ENCODE measurements at regions not wholly inside any gene's neighbourhood (a gene's known extent, or its start where the extent isn't known, plus 50 kb on each side); places are given as distances from the start of the nearest gene placed in this dataset.

- Histone ChIP-seq H2BK15ac (replicated peaks; ENCODE audit: low read depth) (no peak overlapping the region), H4K8ac (ENCODE audit: low read depth, low read length) (no peak overlapping the region), H3K36me3 (ENCODE audit: control insufficient read depth, insufficient read depth, low read length) (no peaks in the 10 kb centered on the region), H2BK5ac (ENCODE audit: low read length) (no peak overlapping the region), H2BK120ac (ENCODE audit: low read depth, low read length) (no peak overlapping the region), H3K4me2 (ENCODE audit: low read length) (no peak overlapping the region), H3K79me2 (ENCODE audit: control insufficient read depth, insufficient read depth, low read length) (no peaks in the 10 kb centered on the region), H3K4me3 (ENCODE audit: low read length) (no peak overlapping the region), H3K27ac (ENCODE audit: low read depth, low read length) (no peak overlapping the region), H3K18ac (ENCODE audit: low read length) (no peak overlapping the region), H3K27me3 (ENCODE audit: insufficient read depth, low read length, poor library complexity) (no peaks in the 10 kb centered on the region), H3K9ac (ENCODE audit: low read length) (no peak overlapping the region), H3K4me1 (ENCODE audit: control insufficient read depth, low read depth, low read length) (no peaks in the 10 kb centered on the region), H3K23ac (ENCODE audit: low read length) (no peak overlapping the region), H3K4ac (ENCODE audit: low read depth, low read length) (no peak overlapping the region), H4K5ac (ENCODE audit: low read length) (no peak overlapping the region), H3K56ac (ENCODE audit: low read length) (no peak overlapping the region), H3K79me1 (ENCODE audit: low read length) (no peaks in the 10 kb centered on the region), H2AK5ac (ENCODE audit: low read length) (no peak overlapping the region)
- WGBS (ENCODE audit: extremely low coverage, insufficient coverage, low lambda C conversion rate): no CpG with 5 or more reads among the region's 4 CpGs
- no peak for DNase-seq
Measured at GRCh38 chr7:13165854-13166253, 478.4 kb downstream of the ARL4A start.

GRCh38 chr7:13166801-13167200 lies 479.4 kb downstream of the ARL4A start:
- Histone ChIP-seq H3K9ac (ENCODE audit: low read length) (no peak overlapping the region), H3K56ac (ENCODE audit: low read length) (no peak overlapping the region), H3K36me3 (ENCODE audit: control insufficient read depth, insufficient read depth, low read length) (no peaks in the 10 kb centered on the region), H3K4me2 (ENCODE audit: low read length) (no peak overlapping the region), H3K79me2 (ENCODE audit: control insufficient read depth, insufficient read depth, low read length) (no peaks in the 10 kb centered on the region), H2BK5ac (ENCODE audit: low read length) (no peak overlapping the region), H4K8ac (ENCODE audit: low read depth, low read length) (no peak overlapping the region), H3K27me3 (ENCODE audit: insufficient read depth, low read length, poor library complexity) (no peaks in the 10 kb centered on the region), H3K4ac (ENCODE audit: low read depth, low read length) (no peak overlapping the region), H3K18ac (ENCODE audit: low read length) (no peak overlapping the region), H3K27ac (ENCODE audit: low read depth, low read length) (no peak overlapping the region), H2AK5ac (ENCODE audit: low read length) (no peak overlapping the region), H4K5ac (ENCODE audit: low read length) (no peak overlapping the region), H2BK120ac (ENCODE audit: low read depth, low read length) (no peak overlapping the region), H3K23ac (ENCODE audit: low read length) (no peak overlapping the region), H3K79me1 (ENCODE audit: low read length) (no peaks in the 10 kb centered on the region), H3K4me3 (ENCODE audit: low read length) (no peak overlapping the region), H3K4me1 (ENCODE audit: control insufficient read depth, low read depth, low read length) (no peaks in the 10 kb centered on the region), H2BK15ac (replicated peaks; ENCODE audit: low read depth) (no peak overlapping the region)
- no peak for DNase-seq
- WGBS (ENCODE audit: extremely low coverage, insufficient coverage, low lambda C conversion rate): no CpG with 5 or more reads among the region's 1 CpG

GRCh38 chr7:13169356-13169755 lies 481.9 kb downstream of the ARL4A start:
- no peak overlapping the region for H2AK5ac ChIP-seq (ENCODE audit: low read length)
- no peaks in the 10 kb centered on the region for H3K79me2 ChIP-seq (ENCODE audit: control insufficient read depth, insufficient read depth, low read length)
- no peak for DNase-seq
- H3K4me2 ChIP-seq (ENCODE audit: low read length): no peak overlapping the region
- H3K4me1 ChIP-seq (ENCODE audit: control insufficient read depth, low read depth, low read length): no peaks in the 10 kb centered on the region
- H3K27me3 ChIP-seq (ENCODE audit: insufficient read depth, low read length, poor library complexity): no peaks in the 10 kb centered on the region
- H3K56ac ChIP-seq (ENCODE audit: low read length): no peak overlapping the region
- H3K4me3 ChIP-seq (ENCODE audit: low read length): no peak overlapping the region
- no peak overlapping the region for H2BK5ac ChIP-seq (ENCODE audit: low read length)
- no peak overlapping the region for H2BK120ac ChIP-seq (ENCODE audit: low read depth, low read length)
- no CpG with 5 or more reads among the region's 3 CpGs for WGBS (ENCODE audit: extremely low coverage, insufficient coverage, low lambda C conversion rate)
- no peaks in the 10 kb centered on the region for H3K79me1 ChIP-seq (ENCODE audit: low read length)
- no peaks in the 10 kb centered on the region for H3K36me3 ChIP-seq (ENCODE audit: control insufficient read depth, insufficient read depth, low read length)
- no peak overlapping the region for H3K23ac ChIP-seq (ENCODE audit: low read length)
- no peak overlapping the region for H2BK15ac ChIP-seq (replicated peaks; ENCODE audit: low read depth)
- H3K4ac ChIP-seq (ENCODE audit: low read depth, low read length): no peak overlapping the region
- no peak overlapping the region for H3K9ac ChIP-seq (ENCODE audit: low read length)
- no peak overlapping the region for H4K8ac ChIP-seq (ENCODE audit: low read depth, low read length)
- no peak overlapping the region for H3K27ac ChIP-seq (ENCODE audit: low read depth, low read length)
- H4K5ac ChIP-seq (ENCODE audit: low read length): no peak overlapping the region
- H3K18ac ChIP-seq (ENCODE audit: low read length): no peak overlapping the region

GRCh38 chr7:13174991-13175390 lies 487.6 kb downstream of the ARL4A start:
- H4K5ac ChIP-seq (ENCODE audit: low read length): no peak overlapping the region
- H3K23ac ChIP-seq (ENCODE audit: low read length): no peak overlapping the region
- H3K27ac ChIP-seq (ENCODE audit: low read depth, low read length): no peak overlapping the region
- H2BK15ac ChIP-seq (replicated peaks; ENCODE audit: low read depth): no peak overlapping the region
- no peak overlapping the region for H2BK5ac ChIP-seq (ENCODE audit: low read length)
- H3K4me3 ChIP-seq (ENCODE audit: low read length): no peak overlapping the region
- H3K4me1 ChIP-seq (ENCODE audit: control insufficient read depth, low read depth, low read length): no peaks in the 10 kb centered on the region
- no peaks in the 10 kb centered on the region for H3K79me1 ChIP-seq (ENCODE audit: low read length)
- H2AK5ac ChIP-seq (ENCODE audit: low read length): no peak overlapping the region
- H3K56ac ChIP-seq (ENCODE audit: low read length): no peak overlapping the region
- no peak overlapping the region for H2BK120ac ChIP-seq (ENCODE audit: low read depth, low read length)
- H3K9ac ChIP-seq (ENCODE audit: low read length): no peak overlapping the region
- H3K18ac ChIP-seq (ENCODE audit: low read length): no peak overlapping the region
- no peaks in the 10 kb centered on the region for H3K27me3 ChIP-seq (ENCODE audit: insufficient read depth, low read length, poor library complexity)
- no peaks in the 10 kb centered on the region for H3K79me2 ChIP-seq (ENCODE audit: control insufficient read depth, insufficient read depth, low read length)
- no peak overlapping the region for H3K4ac ChIP-seq (ENCODE audit: low read depth, low read length)
- no peaks in the 10 kb centered on the region for H3K36me3 ChIP-seq (ENCODE audit: control insufficient read depth, insufficient read depth, low read length)
- DNase-seq: no peak
- H4K8ac ChIP-seq (ENCODE audit: low read depth, low read length): no peak overlapping the region
- no CpG with 5 or more reads among the region's 1 CpG for WGBS (ENCODE audit: extremely low coverage, insufficient coverage, low lambda C conversion rate)
- H3K4me2 ChIP-seq (ENCODE audit: low read length): no peak overlapping the region

GRCh38 chr7:13179011-13179582 lies 491.7 kb downstream of the ARL4A start:
- Histone ChIP-seq H3K9ac (ENCODE audit: low read length) (no peak overlapping the region), H2BK5ac (ENCODE audit: low read length) (no peak overlapping the region), H3K56ac (ENCODE audit: low read length) (no peak overlapping the region), H3K79me2 (ENCODE audit: control insufficient read depth, insufficient read depth, low read length) (no peaks in the 10 kb centered on the region), H4K5ac (ENCODE audit: low read length) (no peak overlapping the region), H3K4me2 (ENCODE audit: low read length) (no peak overlapping the region), H3K27me3 (ENCODE audit: insufficient read depth, low read length, poor library complexity) (no peaks in the 10 kb centered on the region), H3K79me1 (ENCODE audit: low read length) (no peaks in the 10 kb centered on the region), H3K27ac (ENCODE audit: low read depth, low read length) (no peak overlapping the region), H3K18ac (ENCODE audit: low read length) (no peak overlapping the region), H2BK15ac (replicated peaks; ENCODE audit: low read depth) (no peak overlapping the region), H2BK120ac (ENCODE audit: low read depth, low read length) (no peak overlapping the region), H3K4ac (ENCODE audit: low read depth, low read length) (no peak overlapping the region), H4K8ac (ENCODE audit: low read depth, low read length) (no peak overlapping the region), H3K36me3 (ENCODE audit: control insufficient read depth, insufficient read depth, low read length) (no peaks in the 10 kb centered on the region), H3K23ac (ENCODE audit: low read length) (no peak overlapping the region), H3K4me1 (ENCODE audit: control insufficient read depth, low read depth, low read length) (no peaks in the 10 kb centered on the region), H2AK5ac (ENCODE audit: low read length) (no peak overlapping the region), H3K4me3 (ENCODE audit: low read length) (no peak overlapping the region)
- no CpG with 5 or more reads among the region's 5 CpGs for WGBS (ENCODE audit: extremely low coverage, insufficient coverage, low lambda C conversion rate)
- peak; percentile 21 for DNase-seq

- DNase-seq: no peak
- Histone ChIP-seq H3K36me3 (ENCODE audit: control insufficient read depth, insufficient read depth, low read length) (no peaks in the 10 kb centered on the region), H3K4me2 (ENCODE audit: low read length) (no peak overlapping the region), H3K4me1 (ENCODE audit: control insufficient read depth, low read depth, low read length) (no peaks in the 10 kb centered on the region), H2BK120ac (ENCODE audit: low read depth, low read length) (no peak overlapping the region), H2BK5ac (ENCODE audit: low read length) (no peak overlapping the region), H2AK5ac (ENCODE audit: low read length) (no peak overlapping the region), H3K9ac (ENCODE audit: low read length) (no peak overlapping the region), H3K4ac (ENCODE audit: low read depth, low read length) (no peak overlapping the region), H3K56ac (ENCODE audit: low read length) (no peak overlapping the region), H3K79me2 (ENCODE audit: control insufficient read depth, insufficient read depth, low read length) (no peaks in the 10 kb centered on the region), H4K5ac (ENCODE audit: low read length) (no peak overlapping the region), H3K18ac (ENCODE audit: low read length) (no peak overlapping the region), H3K27ac (ENCODE audit: low read depth, low read length) (no peak overlapping the region), H3K4me3 (ENCODE audit: low read length) (no peak overlapping the region), H3K23ac (ENCODE audit: low read length) (no peak overlapping the region), H3K79me1 (ENCODE audit: low read length) (no peaks in the 10 kb centered on the region), H2BK15ac (replicated peaks; ENCODE audit: low read depth) (no peak overlapping the region), H3K27me3 (ENCODE audit: insufficient read depth, low read length, poor library complexity) (no peaks in the 10 kb centered on the region), H4K8ac (ENCODE audit: low read depth, low read length) (no peak overlapping the region)
- no CpG with 5 or more reads among the region's 5 CpGs for WGBS (ENCODE audit: extremely low coverage, insufficient coverage, low lambda C conversion rate)
Measured at GRCh38 chr7:13179775-13180523, 492.5 kb downstream of the ARL4A start.

Measured in mesendoderm (in vitro differentiated cells).